Endometrial microvascular endothelial cells (primary cell): ENCODE measurements at regions not wholly inside any gene's neighbourhood (a gene's known extent, or its start where the extent isn't known, plus 50 kb on each side); places are given as distances from the start of the nearest gene placed in this dataset.

ENCODE experiments used
- in situ Hi-C: cut with HindIII; loops from 2 replicates; pipeline ENCODE4 v1.10.0; 2017; ENCODE audit warnings: low sequenced_read_pairs, low pct_unique_long_range_greater_than_20kb; ENCODE audit errors: inconsistent ontology term

- in situ Hi-C loops: no loop called here
Measured at GRCh38 chr5:165201771-165202518, 1696.5 kb downstream of the MAT2B start.

DNA sequence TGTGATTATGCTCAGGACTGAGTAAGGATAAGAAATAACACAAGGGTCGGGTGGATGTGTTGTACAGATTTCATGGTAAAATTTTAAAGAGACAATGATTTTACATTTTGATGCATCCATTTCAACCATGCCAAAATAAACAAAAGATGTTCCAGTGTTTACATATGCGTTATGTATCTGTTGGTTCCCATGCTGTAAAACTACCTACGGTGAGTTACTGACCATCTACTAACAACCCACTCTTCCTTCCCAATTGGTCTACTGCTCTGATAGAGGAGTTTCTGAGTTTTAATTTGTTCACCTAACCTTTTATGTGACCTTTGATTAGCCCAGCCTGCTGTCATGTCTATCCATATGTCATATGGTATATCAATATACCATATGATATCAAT, 1697.1 kb downstream of the MAT2B start:
- in situ Hi-C loops: no loop called here

GRCh38 chr5:165209101-165209727, 1703.8 kb downstream of the MAT2B start:
- in situ Hi-C loops: no loop called here

DNA sequence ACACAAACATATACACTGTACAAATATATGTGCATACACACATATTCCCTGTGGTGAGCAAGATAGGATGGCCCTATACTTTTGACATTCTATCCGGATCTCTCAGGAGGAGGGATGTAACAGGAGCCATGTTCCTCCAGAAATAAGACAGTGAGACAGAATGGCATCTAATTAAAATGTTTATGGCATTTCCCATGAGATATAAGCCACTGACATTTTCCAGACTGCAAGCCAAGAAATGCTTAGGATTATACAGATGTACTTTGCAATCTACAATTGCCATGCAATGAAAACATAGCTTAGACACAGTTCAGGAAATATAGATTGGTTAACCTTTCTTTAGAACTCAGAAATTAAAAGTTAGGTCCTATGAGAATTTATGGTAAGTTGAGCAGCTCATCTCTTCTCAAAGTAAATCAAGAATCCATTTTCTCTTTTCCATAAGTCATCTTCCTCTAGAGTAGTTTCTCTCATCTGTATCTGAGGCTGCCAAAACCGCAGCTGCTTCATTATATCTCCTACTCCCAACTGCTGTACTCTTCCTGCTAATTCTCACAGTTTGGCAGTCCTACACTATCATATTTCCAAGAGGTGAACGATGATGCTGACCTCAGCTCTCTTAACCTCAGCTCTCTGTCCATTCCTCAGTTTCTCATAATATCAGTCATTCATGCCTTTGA, 1719.1 kb downstream of the MAT2B start:
- in situ Hi-C loops: no loop called here

DNA sequence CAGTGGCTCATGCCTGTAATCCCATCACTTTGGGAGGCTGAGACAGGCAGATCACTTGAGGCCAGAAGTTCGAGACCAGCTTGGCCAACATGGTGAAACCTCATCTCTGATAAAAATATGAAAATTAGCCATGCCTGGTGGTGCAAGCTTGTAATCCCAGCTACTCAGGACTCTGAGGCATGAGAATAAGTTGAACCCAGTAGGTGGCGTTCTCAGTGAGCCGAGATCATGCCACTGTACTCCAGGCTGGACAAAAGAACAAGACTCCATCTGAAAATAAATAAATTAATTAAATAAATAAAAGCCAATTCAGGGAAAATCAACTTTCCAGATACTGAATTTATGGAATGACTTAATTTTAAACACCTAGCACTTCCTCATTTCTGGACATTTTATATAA, 1722.1 kb downstream of the MAT2B start:
- in situ Hi-C loops: no loop called here

DNA sequence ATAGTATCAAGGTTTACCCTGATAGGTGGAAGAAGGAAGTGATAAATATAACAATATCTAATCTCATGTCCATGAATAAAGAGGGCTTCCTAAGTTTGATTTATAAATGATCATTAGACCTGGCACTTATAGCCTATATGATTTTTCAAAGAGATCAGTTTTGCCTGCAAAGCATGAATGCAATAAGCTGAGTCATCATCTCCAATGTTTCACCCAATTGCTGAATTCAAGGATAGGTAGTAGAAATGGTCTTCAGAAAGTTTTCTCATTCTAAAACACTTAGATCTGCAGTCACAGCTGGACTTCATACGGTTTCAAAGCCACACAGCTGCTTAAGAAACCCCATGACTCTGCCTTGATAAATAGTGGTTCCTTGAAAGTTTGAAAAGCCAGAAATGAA, 1722.8 kb downstream of the MAT2B start:
- in situ Hi-C loops: no loop called here

GRCh38 chr5:165231821-165232508, 1726.5 kb downstream of the MAT2B start:
- in situ Hi-C loops: no loop called here

DNA sequence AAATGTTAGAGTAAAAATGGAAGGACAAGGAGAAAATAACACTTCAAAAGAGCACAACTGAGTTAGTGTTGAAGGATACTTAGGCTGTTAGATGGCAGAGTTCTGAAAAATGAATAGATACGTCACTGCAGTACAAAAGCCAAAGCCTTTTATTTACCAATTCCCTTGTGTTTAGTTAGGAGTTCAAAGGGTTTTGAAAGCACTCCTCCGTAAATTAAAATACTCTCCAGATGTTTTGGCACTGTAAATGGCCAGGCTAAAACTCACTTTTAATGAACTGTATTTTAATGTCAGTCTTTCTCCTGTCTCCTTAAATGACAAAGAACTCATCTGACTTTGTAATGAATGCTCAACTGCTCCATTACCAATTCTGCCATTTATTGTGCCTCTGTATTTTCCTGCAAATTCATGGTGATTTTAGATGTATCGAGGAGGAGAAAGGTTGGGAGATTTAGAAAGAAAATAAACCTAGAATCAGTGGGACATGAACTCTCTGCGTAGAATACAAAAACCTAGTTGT, 1727.2 kb downstream of the MAT2B start:
- in situ Hi-C loops: no loop called here

- in situ Hi-C loops: no loop called here
Measured at GRCh38 chr5:165241811-165242210, 1736.4 kb downstream of the MAT2B start.

GRCh38 chr5:165242646-165243045, 1737.2 kb downstream of the MAT2B start:
- in situ Hi-C loops: no loop called here

DNA sequence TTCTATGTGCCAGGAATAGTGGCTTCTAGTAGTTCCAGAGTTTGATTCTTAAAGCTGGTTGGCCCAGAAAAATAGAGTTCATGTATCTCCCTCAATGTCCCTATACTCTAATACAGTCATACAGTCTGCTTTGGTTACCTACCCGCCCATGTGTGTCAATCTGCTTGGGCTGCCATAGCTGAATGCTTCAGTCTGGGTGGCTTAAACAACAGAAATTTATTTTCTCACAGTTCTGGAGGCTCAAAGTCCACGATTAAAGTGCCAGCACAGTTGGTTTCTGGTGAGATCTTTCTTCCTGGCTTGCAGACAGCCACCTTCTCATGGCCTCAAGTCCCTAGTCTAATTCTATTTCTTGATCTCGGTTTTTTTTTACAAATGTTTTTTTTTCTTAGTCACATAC, 1739.0 kb downstream of the MAT2B start:
- in situ Hi-C loops: no loop called here

DNA sequence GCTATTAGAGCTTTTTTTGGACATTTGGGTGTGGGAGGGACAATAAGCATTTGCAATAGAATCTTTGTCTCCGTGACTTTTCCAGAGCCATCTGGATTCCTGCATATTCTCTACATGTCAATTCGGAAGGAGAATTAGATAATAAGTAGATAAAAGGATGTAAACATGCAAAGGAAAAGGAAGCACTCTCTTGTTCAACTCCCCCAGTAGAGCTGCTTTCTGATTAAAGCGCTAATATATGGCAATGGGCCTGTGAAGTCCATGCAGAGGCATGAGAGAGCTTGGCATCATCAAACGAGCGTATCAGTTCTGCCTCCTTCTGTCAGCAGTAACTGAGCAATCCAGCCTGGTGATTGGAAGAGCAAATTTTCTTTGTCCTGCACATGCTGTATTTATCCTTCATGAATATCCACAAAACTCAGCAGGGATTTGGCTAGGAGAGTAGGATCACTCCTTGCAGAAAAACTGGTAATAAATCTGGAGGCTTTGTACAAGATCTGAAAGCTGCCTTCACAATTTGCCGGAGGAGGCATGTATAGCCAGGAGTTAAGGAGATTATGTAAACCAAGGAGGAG, 1752.9 kb downstream of the MAT2B start:
- in situ Hi-C loops: no loop called here

DNA sequence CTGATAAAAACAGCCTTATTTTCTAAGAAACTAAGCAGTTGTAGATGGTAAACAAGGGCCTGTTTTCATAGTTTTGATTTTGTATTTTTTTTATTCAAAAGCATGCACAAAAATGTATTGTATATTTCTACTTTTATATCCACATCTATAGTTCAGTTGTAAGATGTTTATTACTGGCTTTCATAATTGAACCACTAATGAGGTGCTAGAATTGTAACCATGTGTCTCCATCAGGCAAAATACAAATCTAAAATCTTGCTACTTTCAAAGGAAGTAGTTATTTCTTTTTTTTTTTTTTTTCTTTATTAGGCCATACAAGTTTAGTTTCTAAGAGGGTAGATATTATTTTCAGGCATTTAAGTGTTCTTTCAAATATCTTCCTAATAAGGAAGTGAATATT, 1755.0 kb downstream of the MAT2B start:
- in situ Hi-C loops: no loop called here

- in situ Hi-C loops: no loop called here
Measured at GRCh38 chr5:165263536-165263935, 1758.1 kb downstream of the MAT2B start.

DNA sequence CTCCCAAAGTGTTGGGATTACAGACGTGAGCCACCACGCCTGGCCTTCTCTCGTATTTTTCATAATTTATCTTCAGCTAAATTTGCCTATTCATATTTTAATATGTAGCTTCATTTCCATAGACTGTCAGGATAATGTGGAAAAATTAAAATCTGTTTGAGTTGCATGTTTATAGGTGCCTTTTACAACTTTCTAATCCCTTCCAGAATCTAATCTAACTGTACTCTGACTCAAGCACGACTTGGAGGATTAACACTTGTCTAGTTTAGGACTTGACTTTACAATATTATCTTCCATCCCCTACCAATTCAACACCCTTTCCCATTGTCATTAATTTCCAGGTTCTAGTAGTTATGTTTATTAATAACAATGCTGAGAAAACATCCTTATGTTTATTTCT, 1761.5 kb downstream of the MAT2B start:
- in situ Hi-C loops: no loop called here

- in situ Hi-C loops: no loop called here
Measured at GRCh38 chr5:165272436-165272835, 1767.0 kb downstream of the MAT2B start.

DNA sequence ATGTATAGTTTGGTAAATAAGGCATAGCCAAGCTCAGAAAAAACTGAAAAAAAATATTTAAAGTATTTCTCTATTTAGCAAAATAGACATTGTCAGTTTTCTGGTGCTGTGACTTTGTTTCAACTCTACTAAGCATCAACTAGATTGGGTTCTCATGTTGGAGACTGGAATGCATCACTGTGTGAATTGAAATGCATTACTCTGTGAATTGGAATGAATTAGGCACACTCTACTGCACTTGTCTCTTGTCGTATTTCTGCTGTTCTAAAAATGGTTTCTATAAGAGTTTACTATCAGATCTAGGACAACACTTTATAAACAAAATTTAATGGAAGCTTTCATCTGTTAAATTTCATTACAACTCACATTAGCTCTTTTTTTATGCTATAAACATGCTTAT, 1772.2 kb downstream of the MAT2B start:
- in situ Hi-C loops: no loop called here

DNA sequence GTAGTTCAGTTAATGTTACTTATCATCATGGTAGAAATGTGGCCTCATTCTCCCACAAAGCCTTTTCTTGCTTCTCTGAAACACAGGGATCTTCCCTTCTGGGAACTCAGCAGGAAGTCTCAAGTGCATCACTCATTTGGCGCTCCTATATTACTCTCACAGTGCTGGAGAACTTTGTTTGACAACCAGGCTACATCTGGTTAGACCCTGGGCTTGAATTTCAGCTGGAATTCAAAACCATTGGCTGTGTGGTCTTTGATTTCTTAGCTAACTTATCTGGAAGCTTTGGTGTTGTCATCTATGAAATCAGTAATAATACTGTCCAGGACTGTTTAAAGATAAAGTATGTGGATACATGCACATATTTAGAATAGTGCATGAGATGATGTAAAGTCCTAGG, 1777.1 kb downstream of the MAT2B start:
- in situ Hi-C loops: no loop called here

GRCh38 chr5:165286692-165287091, 1781.3 kb downstream of the MAT2B start:
- in situ Hi-C loops: no loop called here
